ENCODE measurements at regions not wholly inside any gene's neighbourhood (a gene's known extent, or its start where the extent isn't known, plus 50 kb on each side); places are given as distances from the start of the nearest gene placed in this dataset.

DNA sequence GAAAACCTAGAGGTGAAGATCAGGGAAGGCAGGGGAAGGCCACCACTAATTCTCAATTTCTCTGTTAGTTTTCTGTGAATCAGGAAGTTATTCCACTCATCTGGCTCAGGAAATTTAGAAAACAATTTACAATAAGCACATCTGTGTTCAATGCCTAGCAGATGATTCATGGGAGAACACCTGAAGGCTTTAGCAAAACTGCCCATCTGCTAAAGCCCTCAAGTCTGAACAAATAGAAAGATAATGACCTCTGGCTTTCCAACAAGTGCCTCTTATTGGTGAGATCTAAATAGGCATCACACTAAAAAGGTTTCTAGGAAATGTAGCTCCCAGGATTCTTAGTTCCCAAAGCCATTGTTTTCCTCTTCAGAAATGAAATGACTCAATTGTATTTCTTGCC lies 122.1 kb upstream of the GNPDA2 start:
- Mint-ChIP-seq H3K9me3 (ENCODE audit: unreplicated experiment) (peaks cover 12% of the 10 kb centered on the region), H3K4me3 (ENCODE audit: unreplicated experiment) (no peak overlapping the region), H3K4me1 (ENCODE audit: unreplicated experiment) (no peaks in the 10 kb centered on the region), H3K36me3 (ENCODE audit: unreplicated experiment) (no peaks in the 10 kb centered on the region), H3K27me3 (ENCODE audit: unreplicated experiment) (no peaks in the 10 kb centered on the region), H3K27ac (ENCODE audit: unreplicated experiment) (no peak overlapping the region)
- no peak for DNase-seq (ENCODE audit: extremely low spot score, unreplicated experiment)
- TF ChIP-seq, protein P1, sequence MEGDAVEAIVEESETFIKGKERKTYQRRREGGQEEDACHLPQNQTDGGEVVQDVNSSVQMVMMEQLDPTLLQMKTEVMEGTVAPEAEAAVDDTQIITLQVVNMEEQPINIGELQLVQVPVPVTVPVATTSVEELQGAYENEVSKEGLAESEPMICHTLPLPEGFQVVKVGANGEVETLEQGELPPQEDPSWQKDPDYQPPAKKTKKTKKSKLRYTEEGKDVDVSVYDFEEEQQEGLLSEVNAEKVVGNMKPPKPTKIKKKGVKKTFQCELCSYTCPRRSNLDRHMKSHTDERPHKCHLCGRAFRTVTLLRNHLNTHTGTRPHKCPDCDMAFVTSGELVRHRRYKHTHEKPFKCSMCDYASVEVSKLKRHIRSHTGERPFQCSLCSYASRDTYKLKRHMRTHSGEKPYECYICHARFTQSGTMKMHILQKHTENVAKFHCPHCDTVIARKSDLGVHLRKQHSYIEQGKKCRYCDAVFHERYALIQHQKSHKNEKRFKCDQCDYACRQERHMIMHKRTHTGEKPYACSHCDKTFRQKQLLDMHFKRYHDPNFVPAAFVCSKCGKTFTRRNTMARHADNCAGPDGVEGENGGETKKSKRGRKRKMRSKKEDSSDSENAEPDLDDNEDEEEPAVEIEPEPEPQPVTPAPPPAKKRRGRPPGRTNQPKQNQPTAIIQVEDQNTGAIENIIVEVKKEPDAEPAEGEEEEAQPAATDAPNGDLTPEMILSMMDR (IDR thresholded peaks at IDR 0.05) = no peak

DNA sequence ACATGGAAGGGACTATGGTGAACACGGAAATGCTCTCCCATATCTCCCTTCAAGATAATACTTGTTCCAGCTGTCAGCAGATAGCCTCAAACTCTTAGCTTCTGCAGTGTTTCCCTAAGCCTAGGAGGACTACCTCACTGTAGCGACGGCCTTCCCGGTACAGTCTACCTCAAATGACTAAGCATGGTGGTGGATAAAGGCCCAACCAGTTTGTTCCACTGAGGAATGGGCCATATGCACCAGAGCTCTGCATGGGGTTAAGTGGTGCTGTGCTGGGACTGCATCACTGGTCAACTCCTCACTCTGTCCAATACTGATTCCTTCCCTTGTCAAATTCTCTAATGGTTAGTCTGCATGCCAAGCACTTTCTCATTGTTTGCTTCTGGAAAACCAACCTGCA lies 119.6 kb upstream of the GNPDA2 start:
- peaks cover under 1% of the 10 kb centered on the region for H3K9me3 Mint-ChIP-seq (ENCODE audit: unreplicated experiment)
- TF ChIP-seq, protein P1 (IDR thresholded peaks at IDR 0.05) = no peak
- no peak overlapping the region for H3K27ac Mint-ChIP-seq (ENCODE audit: unreplicated experiment)
- no peak for DNase-seq (ENCODE audit: extremely low spot score, unreplicated experiment)
- no peaks in the 10 kb centered on the region for H3K27me3 Mint-ChIP-seq (ENCODE audit: unreplicated experiment)
- no peak overlapping the region for H3K4me3 Mint-ChIP-seq (ENCODE audit: unreplicated experiment)
- H3K4me1 Mint-ChIP-seq (ENCODE audit: unreplicated experiment) = no peaks in the 10 kb centered on the region
- no peaks in the 10 kb centered on the region for H3K36me3 Mint-ChIP-seq (ENCODE audit: unreplicated experiment)

DNA sequence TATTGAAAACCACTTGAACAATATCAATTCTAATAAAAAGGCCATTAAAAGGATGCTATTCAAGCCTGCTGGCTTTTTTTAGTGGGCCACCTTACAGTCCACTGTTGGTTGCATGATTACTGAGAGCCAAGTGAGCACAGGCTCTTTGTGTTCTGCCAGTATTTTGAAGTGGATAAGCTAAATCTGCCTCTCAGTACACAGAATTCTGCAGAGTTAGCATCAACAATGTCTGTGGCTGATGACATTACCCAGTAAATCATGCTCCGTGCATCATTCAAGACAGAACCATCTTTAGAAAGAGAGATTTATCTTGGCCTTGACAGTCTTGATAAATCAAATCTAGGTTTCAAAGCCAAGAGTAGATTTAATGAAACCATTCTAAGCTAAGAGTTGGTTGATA lies 119.0 kb upstream of the GNPDA2 start:
- Mint-ChIP-seq H3K27ac (ENCODE audit: unreplicated experiment) (no peak overlapping the region), H3K27me3 (ENCODE audit: unreplicated experiment) (no peaks in the 10 kb centered on the region), H3K4me3 (ENCODE audit: unreplicated experiment) (no peak overlapping the region), H3K9me3 (ENCODE audit: unreplicated experiment) (no peaks in the 10 kb centered on the region), H3K4me1 (ENCODE audit: unreplicated experiment) (no peaks in the 10 kb centered on the region), H3K36me3 (ENCODE audit: unreplicated experiment) (no peaks in the 10 kb centered on the region)
- no peak for DNase-seq (ENCODE audit: extremely low spot score, unreplicated experiment)
- TF ChIP-seq, protein P1 (IDR thresholded peaks at IDR 0.05) = no peak

DNA sequence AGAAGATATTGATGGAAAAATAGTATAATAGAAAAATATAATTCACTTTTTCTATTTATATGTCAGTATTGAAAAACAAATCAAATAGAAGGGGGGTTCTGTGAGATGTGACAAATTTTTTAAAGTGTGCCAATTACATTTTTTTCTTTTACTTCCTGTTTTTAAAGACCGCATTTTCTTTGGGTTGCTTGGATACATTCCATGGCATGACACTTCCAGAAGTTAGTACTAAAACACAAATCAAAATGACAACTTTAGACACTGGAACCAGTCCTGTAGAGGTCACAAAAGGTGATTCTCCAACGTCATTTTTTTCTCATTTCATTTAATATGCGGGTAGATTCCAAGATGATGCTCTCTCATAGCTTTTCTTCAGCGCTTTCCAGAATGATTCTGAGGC lies 116.2 kb upstream of the GNPDA2 start:
- TF ChIP-seq, protein P1 (IDR thresholded peaks at IDR 0.05) = no peak
- Mint-ChIP-seq H3K4me1 (ENCODE audit: unreplicated experiment) (no peaks in the 10 kb centered on the region), H3K9me3 (ENCODE audit: unreplicated experiment) (no peaks in the 10 kb centered on the region), H3K36me3 (ENCODE audit: unreplicated experiment) (no peaks in the 10 kb centered on the region), H3K27me3 (ENCODE audit: unreplicated experiment) (peaks cover 4% of the 10 kb centered on the region), H3K4me3 (ENCODE audit: unreplicated experiment) (no peak overlapping the region), H3K27ac (ENCODE audit: unreplicated experiment) (no peak overlapping the region)
- DNase-seq (ENCODE audit: extremely low spot score, unreplicated experiment) = no peak

DNA sequence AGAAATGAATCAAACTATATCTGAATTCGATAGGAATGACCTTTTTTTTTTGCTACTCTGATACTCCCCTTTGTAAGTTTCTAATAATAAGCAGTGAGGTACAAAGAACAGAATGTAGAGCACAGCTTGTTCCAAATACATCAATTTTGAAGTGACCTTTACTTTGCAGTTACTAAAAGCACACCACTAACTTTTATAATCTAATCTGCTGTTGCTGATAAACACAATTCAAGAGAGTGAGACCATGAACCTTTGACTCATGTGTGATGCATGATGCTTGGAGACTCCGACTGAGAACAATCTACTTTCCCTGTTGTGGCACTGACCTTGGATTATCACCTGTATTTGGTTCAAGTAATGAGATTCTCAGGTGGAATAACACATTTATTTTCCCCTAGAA lies 91.6 kb upstream of the GNPDA2 start:
- Mint-ChIP-seq H3K9me3 (ENCODE audit: unreplicated experiment) (peaks cover 4% of the 10 kb centered on the region), H3K4me3 (ENCODE audit: unreplicated experiment) (no peak overlapping the region), H3K27ac (ENCODE audit: unreplicated experiment) (no peak overlapping the region), H3K36me3 (ENCODE audit: unreplicated experiment) (no peaks in the 10 kb centered on the region), H3K4me1 (ENCODE audit: unreplicated experiment) (no peaks in the 10 kb centered on the region), H3K27me3 (ENCODE audit: unreplicated experiment) (no peaks in the 10 kb centered on the region)
- TF ChIP-seq, protein P1 (IDR thresholded peaks at IDR 0.05) = no peak
- DNase-seq (ENCODE audit: extremely low spot score, unreplicated experiment) = no peak

All from osteocyte (in vitro differentiated cells).